ENCODE measurements at regions not wholly inside any gene's neighbourhood (a gene's known extent, or its start where the extent isn't known, plus 50 kb on each side); places are given as distances from the start of the nearest gene placed in this dataset.

- WGBS, 2 donors = 92 to 96% methylated on average over 6 of the region's 6 CpGs
- H3K36me3 ChIP-seq = peaks cover 0 to 8% (median 0%) of the 10 kb centered on the region in 9 donors
- H3K9me3 ChIP-seq = no peaks in the 10 kb centered on the region
- no peak overlapping the region for H3K27ac ChIP-seq
- no peak overlapping the region for H3K4me3 ChIP-seq
- no peak for TF ChIP-seq CTCF (IDR thresholded peaks at IDR 0.05)
- intact Hi-C loops (cut with DNase I) = no loop called here
- H3K4me1 ChIP-seq = peaks cover 0 to 18% (median 3%) of the 10 kb centered on the region in 9 donors
- DNase-seq = no peak
- no peak for ATAC-seq
- no peaks in the 10 kb centered on the region for H3K27me3 ChIP-seq
These were observed 52.3 kb downstream of the PLEKHG1 start for GRCh38 chr6:150651808-150652470.

- 91 to 95% methylated on average over 7 of the region's 7 CpGs for WGBS, 2 donors
- Histone ChIP-seq H3K4me3 (no peak overlapping the region), H3K27ac (no peak overlapping the region), H3K36me3 (peaks cover 0 to 8% (median 0%) of the 10 kb centered on the region in 9 donors), H3K9me3 (no peaks in the 10 kb centered on the region), H3K27me3 (no peaks in the 10 kb centered on the region), H3K4me1 (peaks cover 0 to 9% (median 0%) of the 10 kb centered on the region in 9 donors)
- intact Hi-C loops (cut with DNase I) = no loop called here
- ATAC-seq = no peak
- TF ChIP-seq CTCF (IDR thresholded peaks at IDR 0.05) = no peak
- DNase-seq = no peak
These were observed 53.3 kb downstream of the PLEKHG1 start for GRCh38 chr6:150652848-150653613.

DNA sequence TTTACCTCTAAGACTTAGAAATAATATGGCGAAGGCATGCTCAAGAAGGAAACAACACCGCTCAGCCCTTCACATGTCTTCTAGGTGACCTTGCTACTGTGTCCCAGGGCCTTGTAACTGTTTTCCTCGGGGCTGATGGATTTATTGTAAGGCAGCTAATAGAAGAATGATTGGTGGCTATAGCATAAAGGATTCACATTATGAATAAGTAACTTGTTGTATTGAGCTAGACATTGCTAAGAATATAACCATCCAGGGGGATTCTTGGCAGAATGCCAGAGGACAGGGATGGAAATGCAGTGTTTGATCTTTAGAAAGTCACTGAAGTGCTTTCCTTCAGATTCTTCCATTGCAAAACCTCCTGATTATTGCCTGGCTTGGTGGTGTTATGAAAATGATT, 54.9 kb downstream of the PLEKHG1 start:
- ATAC-seq = no peak
- Histone ChIP-seq H3K27ac (no peak overlapping the region), H3K36me3 (peaks cover 0 to 8% (median 0%) of the 10 kb centered on the region in 9 donors), H3K27me3 (no peaks in the 10 kb centered on the region), H3K4me1 (peaks cover 0 to 19% (median 0%) of the 10 kb centered on the region in 9 donors), H3K9me3 (no peaks in the 10 kb centered on the region), H3K4me3 (no peak overlapping the region)
- no peak for TF ChIP-seq CTCF (IDR thresholded peaks at IDR 0.05)
- intact Hi-C loops (cut with DNase I) = loop anchor here in 1 of 10 donors (5.0 kb wide), 1 partner anchor 47 kb away; no protein-coding TSS in a partner anchor
- WGBS, 2 donors = 92 to 94% methylated on average over 3 of the region's 3 CpGs
- no peak for DNase-seq

DNA sequence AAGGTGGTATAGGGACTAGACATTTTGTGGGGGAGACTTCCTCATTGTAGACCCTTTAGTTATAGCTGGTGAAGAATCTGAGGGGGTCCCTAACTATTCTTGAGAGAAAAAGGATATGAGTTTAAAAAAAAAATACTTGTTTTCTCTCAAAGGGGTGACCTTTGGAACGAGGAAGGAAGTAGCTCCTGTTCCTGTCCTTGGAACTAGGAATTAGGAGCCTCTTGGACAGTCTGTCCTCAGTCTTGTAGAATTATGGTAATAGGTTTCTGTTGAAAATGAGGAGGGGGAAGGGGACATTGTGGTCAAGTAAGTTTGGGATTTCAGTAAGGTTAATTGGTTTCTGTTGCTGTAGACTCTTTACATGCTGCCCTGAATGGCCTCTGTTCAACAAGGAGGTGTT, 56.5 kb downstream of the PLEKHG1 start:
- no peak for DNase-seq
- Histone ChIP-seq H3K36me3 (peaks cover 0 to 8% (median 0%) of the 10 kb centered on the region in 9 donors), H3K27me3 (no peaks in the 10 kb centered on the region), H3K9me3 (no peaks in the 10 kb centered on the region), H3K4me1 (peaks cover 0 to 19% (median 0%) of the 10 kb centered on the region in 9 donors), H3K27ac (peak overlapping the region in 4 of 10 donors; percentile 8 to 41 (median 24)), H3K4me3 (no peak overlapping the region)
- WGBS, 2 donors = 54 to 61% methylated on average over 1 of the region's 1 CpG
- peak in 3 of 8 donors; percentile 25 to 84 (median 62) for ATAC-seq
- TF ChIP-seq CTCF (IDR thresholded peaks at IDR 0.05) = no peak
- intact Hi-C loops (cut with DNase I) = loop anchor here in 1 of 10 donors (5.0 kb wide), 1 partner anchor 49 kb away; no protein-coding TSS in a partner anchor

Data from heart right ventricle (tissue), 16 donors.